ENCODE measurements at regions not wholly inside any gene's neighbourhood (a gene's known extent, or its start where the extent isn't known, plus 50 kb on each side); places are given as distances from the start of the nearest gene placed in this dataset.

DNA sequence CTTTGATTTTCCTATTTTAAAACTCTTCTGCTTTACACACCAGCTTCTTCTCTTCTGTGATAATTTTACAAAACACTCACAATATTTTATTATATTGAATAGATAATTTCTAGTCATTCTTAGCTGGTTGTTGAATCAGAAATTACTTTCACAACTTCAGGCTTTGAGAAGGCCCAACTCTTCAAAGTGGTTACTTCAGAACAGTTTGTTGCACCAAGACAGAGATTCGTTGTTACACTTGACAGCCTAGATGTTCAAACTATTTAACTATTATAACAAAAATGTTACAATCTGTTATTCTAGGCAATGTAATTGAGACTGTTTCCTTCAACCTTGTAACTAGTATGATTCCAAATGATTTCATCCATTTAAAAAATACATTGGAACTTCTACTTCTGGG, 333.2 kb upstream of the CHORDC1 start:
- Histone ChIP-seq H3K27ac (ENCODE audit: insufficient read depth, low read depth, low read length) (no peak overlapping the region), H2AFZ (ENCODE audit: low read depth, low read length) (no peak overlapping the region), H3K79me2 (ENCODE audit: control insufficient read depth, insufficient read depth, low read length) (no peaks in the 10 kb centered on the region), H3K9me1 (replicated peaks; ENCODE audit: control insufficient read depth, extremely low read depth, insufficient read depth, low read length) (no peaks in the 10 kb centered on the region), H3K4me2 (ENCODE audit: insufficient read depth, low read length) (no peak overlapping the region), H4K20me1 (replicated peaks; ENCODE audit: control insufficient read depth, extremely low read depth, insufficient read depth, low read length) (no peaks in the 10 kb centered on the region), H3K36me3 (ENCODE audit: control insufficient read depth in 2 of 2, extremely low read depth in 1 of 2, insufficient read depth in 2 of 2, low read length in 2 of 2) (no peaks in the 10 kb centered on the region), H3K27me3 (ENCODE audit: control insufficient read depth in 2 of 2, insufficient read depth in 2 of 2, low read length in 2 of 2) (no peaks in the 10 kb centered on the region), H3K9ac (replicated peaks; ENCODE audit: extremely low read depth, insufficient read depth, low read length) (no peak overlapping the region), H3K9me3 (replicated peaks; ENCODE audit: control insufficient read depth, insufficient read depth, low read length) (no peaks in the 10 kb centered on the region), H3K4me3 (replicated peaks in 1 of 3; ENCODE audit: insufficient read depth in 1 of 3, low read depth in 1 of 3, low read length in 3 of 3) (no peak overlapping the region), H3K4me1 (ENCODE audit: control insufficient read depth, extremely low read depth, insufficient read depth, low read length) (no peaks in the 10 kb centered on the region)
- TF ChIP-seq EZH2 (IDR thresholded peaks at IDR 0.05; ENCODE audit: borderline replicate concordance, low read depth, low read length, severe bottlenecking) (no peak), POLR2A (IDR thresholded peaks at IDR 0.05; ENCODE audit: low read depth, low read length) (no peak)
- BruUV-seq (replicated peaks): no TSS peak
- POLR2A ChIA-PET: no interaction called here
- intact Hi-C loops (cut with micrococcal nuclease) (no loop called here), dilution Hi-C loops (cut with MboI; ENCODE audit: extremely low pct_ligation_motif_present, low sequenced_read_pairs) (no loop called here)
- FAIRE-seq: no peak
- CTCF ChIA-PET: no interaction called here
- no peak for DNase-seq (ENCODE audit: low read depth, low spot score)

DNA sequence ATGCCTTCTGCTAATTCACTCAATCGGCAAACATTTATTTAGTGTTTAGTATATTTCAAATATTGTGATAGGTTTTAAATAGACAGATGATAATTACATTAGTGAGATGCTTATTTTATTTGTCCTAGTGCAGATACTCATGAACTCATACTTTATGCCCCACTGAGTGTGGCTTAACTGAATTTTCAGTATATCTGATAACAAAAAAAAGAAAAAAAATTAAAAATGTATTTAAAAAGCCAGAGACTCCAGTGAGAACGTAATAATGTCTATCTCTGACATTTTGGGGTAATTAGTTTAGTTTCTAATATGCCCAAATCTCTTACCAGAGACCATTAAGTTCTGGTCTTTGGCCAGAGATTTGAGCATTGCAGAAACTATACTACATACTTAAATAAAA, 332.6 kb upstream of the CHORDC1 start:
- intact Hi-C loops (cut with micrococcal nuclease) (no loop called here), dilution Hi-C loops (cut with MboI; ENCODE audit: extremely low pct_ligation_motif_present, low sequenced_read_pairs) (no loop called here)
- POLR2A ChIA-PET: no interaction called here
- BruUV-seq (replicated peaks): no TSS peak
- no peak for FAIRE-seq
- H3K9ac ChIP-seq (replicated peaks; ENCODE audit: extremely low read depth, insufficient read depth, low read length): no peak overlapping the region
- H4K20me1 ChIP-seq (replicated peaks; ENCODE audit: control insufficient read depth, extremely low read depth, insufficient read depth, low read length): no peaks in the 10 kb centered on the region
- H2AFZ ChIP-seq (ENCODE audit: low read depth, low read length): no peak overlapping the region
- H3K9me3 ChIP-seq (replicated peaks; ENCODE audit: control insufficient read depth, insufficient read depth, low read length): no peaks in the 10 kb centered on the region
- H3K79me2 ChIP-seq (ENCODE audit: control insufficient read depth, insufficient read depth, low read length): no peaks in the 10 kb centered on the region
- H3K27me3 ChIP-seq (ENCODE audit: control insufficient read depth in 2 of 2, insufficient read depth in 2 of 2, low read length in 2 of 2): no peaks in the 10 kb centered on the region
- CTCF ChIA-PET: no interaction called here
- H3K27ac ChIP-seq (ENCODE audit: insufficient read depth, low read depth, low read length): no peak overlapping the region
- H3K4me3 ChIP-seq (replicated peaks in 1 of 3; ENCODE audit: insufficient read depth in 1 of 3, low read depth in 1 of 3, low read length in 3 of 3): no peak overlapping the region
- no peak overlapping the region for H3K4me2 ChIP-seq (ENCODE audit: insufficient read depth, low read length)
- no peak for DNase-seq (ENCODE audit: low read depth, low spot score)
- H3K36me3 ChIP-seq (ENCODE audit: control insufficient read depth in 2 of 2, extremely low read depth in 1 of 2, insufficient read depth in 2 of 2, low read length in 2 of 2): no peaks in the 10 kb centered on the region
- no peaks in the 10 kb centered on the region for H3K9me1 ChIP-seq (replicated peaks; ENCODE audit: control insufficient read depth, extremely low read depth, insufficient read depth, low read length)
- H3K4me1 ChIP-seq (ENCODE audit: control insufficient read depth, extremely low read depth, insufficient read depth, low read length): no peaks in the 10 kb centered on the region
- TF ChIP-seq POLR2A (IDR thresholded peaks at IDR 0.05; ENCODE audit: low read depth, low read length): no peak
- TF ChIP-seq JUN (IDR thresholded peaks at IDR 0.05; ENCODE audit: borderline replicate concordance, insufficient read depth, insufficient read length, low read depth): no peak
- no peak for TF ChIP-seq GATA2 (IDR thresholded peaks at IDR 0.05; ENCODE audit: insufficient read depth, insufficient read length, low read depth, low read length)
- no peak for TF ChIP-seq FOS (IDR thresholded peaks at IDR 0.05; ENCODE audit: borderline replicate concordance, insufficient read depth, low read length)
- TF ChIP-seq, protein P1, sequence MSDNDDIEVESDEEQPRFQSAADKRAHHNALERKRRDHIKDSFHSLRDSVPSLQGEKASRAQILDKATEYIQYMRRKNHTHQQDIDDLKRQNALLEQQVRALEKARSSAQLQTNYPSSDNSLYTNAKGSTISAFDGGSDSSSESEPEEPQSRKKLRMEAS (IDR thresholded peaks at IDR 0.05; ENCODE audit: insufficient read depth, insufficient read length): no peak
- TF ChIP-seq MYC (IDR thresholded peaks at IDR 0.05; ENCODE audit: low read depth, low read length): no peak
- TF ChIP-seq, protein P2, sequence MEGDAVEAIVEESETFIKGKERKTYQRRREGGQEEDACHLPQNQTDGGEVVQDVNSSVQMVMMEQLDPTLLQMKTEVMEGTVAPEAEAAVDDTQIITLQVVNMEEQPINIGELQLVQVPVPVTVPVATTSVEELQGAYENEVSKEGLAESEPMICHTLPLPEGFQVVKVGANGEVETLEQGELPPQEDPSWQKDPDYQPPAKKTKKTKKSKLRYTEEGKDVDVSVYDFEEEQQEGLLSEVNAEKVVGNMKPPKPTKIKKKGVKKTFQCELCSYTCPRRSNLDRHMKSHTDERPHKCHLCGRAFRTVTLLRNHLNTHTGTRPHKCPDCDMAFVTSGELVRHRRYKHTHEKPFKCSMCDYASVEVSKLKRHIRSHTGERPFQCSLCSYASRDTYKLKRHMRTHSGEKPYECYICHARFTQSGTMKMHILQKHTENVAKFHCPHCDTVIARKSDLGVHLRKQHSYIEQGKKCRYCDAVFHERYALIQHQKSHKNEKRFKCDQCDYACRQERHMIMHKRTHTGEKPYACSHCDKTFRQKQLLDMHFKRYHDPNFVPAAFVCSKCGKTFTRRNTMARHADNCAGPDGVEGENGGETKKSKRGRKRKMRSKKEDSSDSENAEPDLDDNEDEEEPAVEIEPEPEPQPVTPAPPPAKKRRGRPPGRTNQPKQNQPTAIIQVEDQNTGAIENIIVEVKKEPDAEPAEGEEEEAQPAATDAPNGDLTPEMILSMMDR (IDR thresholded peaks at IDR 0.05; ENCODE audit: extremely low read depth in 1 of 2, insufficient read depth in 1 of 2, low read depth in 1 of 2, low read length in 2 of 2): no peak
- TF ChIP-seq POLR2AphosphoS5 (IDR thresholded peaks at IDR 0.05; ENCODE audit: insufficient read depth, low read depth, low read length): no peak
- no peak for TF ChIP-seq EZH2 (IDR thresholded peaks at IDR 0.05; ENCODE audit: borderline replicate concordance, low read depth, low read length, severe bottlenecking)

All from endothelial cell of umbilical vein (primary cell).